ENCODE measurements at regions not wholly inside any gene's neighbourhood (a gene's known extent, or its start where the extent isn't known, plus 50 kb on each side); places are given as distances from the start of the nearest gene placed in this dataset.
A peak's percentile ranks its signal among the peaks of the same experiment; 100 is the strongest.

- TF ChIP-seq CREB1 (IDR thresholded peaks at IDR 0.05; ENCODE audit: low read depth) (no peak), YY1 (IDR thresholded peaks at IDR 0.05; ENCODE audit: low read depth) (no peak), CEBPB (IDR thresholded peaks at IDR 0.05) (no peak), TAF1 (IDR thresholded peaks at IDR 0.05; ENCODE audit: low read depth) (no peak), REST (IDR thresholded peaks at IDR 0.05; ENCODE audit: low read depth) (no peak), MAX (IDR thresholded peaks at IDR 0.05) (no peak), EGR1 (IDR thresholded peaks at IDR 0.05) (no peak), USF1 (IDR thresholded peaks at IDR 0.05) (no peak), FOXM1 (IDR thresholded peaks at IDR 0.05; ENCODE audit: borderline replicate concordance, low read depth) (no peak), TEAD4 (IDR thresholded peaks at IDR 0.05) (no peak), NFIC (IDR thresholded peaks at IDR 0.05) (no peak), TCF12 (IDR thresholded peaks at IDR 0.05; ENCODE audit: low read depth) (no peak), ZBTB7A (IDR thresholded peaks at IDR 0.05; ENCODE audit: low read depth) (no peak), EP300 (IDR thresholded peaks at IDR 0.05; ENCODE audit: borderline replicate concordance) (no peak), RAD21 (IDR thresholded peaks at IDR 0.05; ENCODE audit: low read depth) (no peak)
Measured at GRCh38 chr9:13430368-13431221, 151.1 kb upstream of the MPDZ start.

GRCh38 chr9:13429301-13430190, 150.1 kb upstream of the MPDZ start:
- TF ChIP-seq ZBTB7A (IDR thresholded peaks at IDR 0.05; ENCODE audit: low read depth) = no peak

- TF ChIP-seq FOXM1 (IDR thresholded peaks at IDR 0.05; ENCODE audit: borderline replicate concordance, low read depth) (no peak), MAX (IDR thresholded peaks at IDR 0.05) (no peak), TAF1 (IDR thresholded peaks at IDR 0.05; ENCODE audit: low read depth) (no peak), REST (IDR thresholded peaks at IDR 0.05; ENCODE audit: low read depth) (no peak), ZBTB7A (IDR thresholded peaks at IDR 0.05; ENCODE audit: low read depth) (no peak), CEBPB (IDR thresholded peaks at IDR 0.05) (no peak), CREB1 (IDR thresholded peaks at IDR 0.05; ENCODE audit: low read depth) (no peak), EP300 (IDR thresholded peaks at IDR 0.05; ENCODE audit: borderline replicate concordance) (no peak), RAD21 (IDR thresholded peaks at IDR 0.05; ENCODE audit: low read depth) (no peak), NFIC (IDR thresholded peaks at IDR 0.05) (no peak), YY1 (IDR thresholded peaks at IDR 0.05; ENCODE audit: low read depth) (no peak), TEAD4 (IDR thresholded peaks at IDR 0.05) (no peak), USF1 (IDR thresholded peaks at IDR 0.05) (no peak), TCF12 (IDR thresholded peaks at IDR 0.05; ENCODE audit: low read depth) (no peak), EGR1 (IDR thresholded peaks at IDR 0.05) (no peak)
Measured at GRCh38 chr9:13428766-13429165, 149.3 kb upstream of the MPDZ start.

GRCh38 chr9:13427587-13427986, 148.1 kb upstream of the MPDZ start:
- TF ChIP-seq RAD21 (IDR thresholded peaks at IDR 0.05; ENCODE audit: low read depth) = peak; percentile 79
- TF ChIP-seq NFIC (IDR thresholded peaks at IDR 0.05) = no peak
- no peak for TF ChIP-seq CEBPB (IDR thresholded peaks at IDR 0.05)

- TF ChIP-seq EP300 (IDR thresholded peaks at IDR 0.05; ENCODE audit: borderline replicate concordance) = no peak
- TF ChIP-seq NFIC (IDR thresholded peaks at IDR 0.05) = no peak
- TF ChIP-seq REST (IDR thresholded peaks at IDR 0.05; ENCODE audit: low read depth) = no peak
- TF ChIP-seq CREB1 (IDR thresholded peaks at IDR 0.05; ENCODE audit: low read depth) = no peak
- no peak for TF ChIP-seq EGR1 (IDR thresholded peaks at IDR 0.05)
- no peak for TF ChIP-seq MAX (IDR thresholded peaks at IDR 0.05)
- no peak for TF ChIP-seq ZBTB7A (IDR thresholded peaks at IDR 0.05; ENCODE audit: low read depth)
- no peak for TF ChIP-seq TAF1 (IDR thresholded peaks at IDR 0.05; ENCODE audit: low read depth)
- TF ChIP-seq RAD21 (IDR thresholded peaks at IDR 0.05; ENCODE audit: low read depth) = no peak
- no peak for TF ChIP-seq TEAD4 (IDR thresholded peaks at IDR 0.05)
- no peak for TF ChIP-seq USF1 (IDR thresholded peaks at IDR 0.05)
Measured at GRCh38 chr9:13426606-13427005, 147.1 kb upstream of the MPDZ start.
